ENCODE measurements at regions not wholly inside any gene's neighbourhood (a gene's known extent, or its start where the extent isn't known, plus 50 kb on each side); places are given as distances from the start of the nearest gene placed in this dataset.

DNA sequence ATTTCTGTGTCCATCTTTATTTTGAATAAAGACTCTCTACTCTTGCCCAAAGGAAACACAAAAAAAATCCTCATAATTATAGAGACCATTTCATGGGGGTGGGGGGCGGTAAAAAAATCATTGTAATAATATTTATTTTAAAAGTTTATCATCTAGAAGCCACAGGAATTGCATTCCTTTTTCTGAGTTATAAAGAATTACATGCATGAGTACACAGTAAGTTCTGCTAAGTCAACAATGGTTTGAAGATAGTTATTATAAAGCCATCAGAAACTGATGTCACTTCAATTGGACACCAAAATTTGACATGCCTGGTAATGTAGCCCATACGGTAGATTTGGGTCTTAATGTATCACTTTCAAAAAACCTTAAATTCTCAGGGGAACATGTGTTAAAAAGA lies 478.1 kb upstream of the NR5A2 start:
- TF ChIP-seq CTCF (IDR thresholded peaks at IDR 0.05) (no peak), POLR2A (IDR thresholded peaks at IDR 0.05) (no peak)

Measured in thyroid gland (tissue), 4 donors.